HEK293 (cell line): ENCODE measurements at regions not wholly inside any gene's neighbourhood (a gene's known extent, or its start where the extent isn't known, plus 50 kb on each side); places are given as distances from the start of the nearest gene placed in this dataset.

ENCODE experiments used
- CTCF ChIA-PET: fragments of 350-600 bp; formaldehyde crosslinking; extraction: SDS; loops from one replicate; lab custom pipeline; 2021; ENCODE audit warnings: antibody characterized with exemption; lab: Yijun Ruan, JAX
- POLR2A ChIA-PET: fragments of 300-600 bp; formaldehyde crosslinking; extraction: SDS; loops from one replicate; lab custom pipeline; 2020; ENCODE audit warnings: antibody characterized with exemption, inconsistent platforms; lab: Yijun Ruan, JAX
- H3K27ac ChIP-seq: fragments of 200-500 bp; sonication (Bioruptor generic); 2 replicates; pipeline ENCODE4 v1.5.1; 2014; ENCODE audit warnings: low read depth, low read length, control low read depth, inconsistent platforms; ENCODE audit errors: extremely low read depth
- H3K36me3 ChIP-seq, 2 experiments: fragments of 200-500 bp in 1 of 2; sonication (Bioruptor generic) in 1 of 2; 1 replicate in 1 of 2; 2 replicates in 1 of 2; pipeline ENCODE4 v1.5.1; 2014 to 2017; ENCODE audit warnings: inconsistent platforms in 2 of 2, low read length in 2 of 2; ENCODE audit not compliant: control insufficient read depth in 2 of 2, insufficient read depth in 1 of 2
- H3K4me1 ChIP-seq: fragments of 200-500 bp; sonication (Bioruptor generic); 2 replicates; pipeline ENCODE4 v1.5.1; 2014; ENCODE audit warnings: mild to moderate bottlenecking, low read length, inconsistent platforms; ENCODE audit not compliant: control insufficient read depth, insufficient read depth
- H3K4me3 ChIP-seq: 2 replicates; pipeline ENCODE4 v1.5.1; 2011; ENCODE audit warnings: low read depth, mild to moderate bottlenecking, control low read depth, low read length, moderate library complexity
- H3K9me3 ChIP-seq: fragments of 200-500 bp; sonication (Bioruptor generic); 2 replicates; pipeline ENCODE4 v1.5.1; 2014; ENCODE audit warnings: low read depth, low read length, inconsistent platforms; ENCODE audit not compliant: control insufficient read depth, insufficient read depth
- CTCF ChIP-seq: fragments of 450-650 bp; formaldehyde crosslinking; IDR thresholded peaks from 2 replicates; pipeline ENCODE4 v1.5.1; 2016; ENCODE audit warnings: missing biosample characterization, missing genetic modification characterization
- FEZF1 ChIP-seq: fragments of 450-650 bp; formaldehyde crosslinking; IDR thresholded peaks from 2 replicates; pipeline ENCODE4 v1.5.1; 2016; ENCODE audit warnings: missing biosample characterization, missing genetic modification characterization
- GFI1B ChIP-seq: fragments of 450-650 bp; formaldehyde crosslinking; IDR thresholded peaks from 2 replicates; pipeline ENCODE4 v1.5.1; 2016; ENCODE audit warnings: missing biosample characterization, missing genetic modification characterization
- GLI2 ChIP-seq: fragments of 450-650 bp; formaldehyde crosslinking; IDR thresholded peaks from 2 replicates; pipeline ENCODE4; 2017; ENCODE audit warnings: missing biosample characterization, missing genetic modification characterization, low read depth, borderline replicate concordance
- MYNN ChIP-seq: fragments of 450-650 bp; formaldehyde crosslinking; IDR thresholded peaks from 2 replicates; pipeline ENCODE4 v1.5.1; 2016; ENCODE audit warnings: missing biosample characterization, missing genetic modification characterization, borderline replicate concordance
- ZBTB10 ChIP-seq: fragments of 450-650 bp; formaldehyde crosslinking; IDR thresholded peaks from 2 replicates; pipeline ENCODE4 v1.5.1; 2016; ENCODE audit warnings: missing biosample characterization, missing genetic modification characterization
- ZNF221 ChIP-seq: fragments of 450-650 bp; formaldehyde crosslinking; IDR thresholded peaks from 2 replicates; pipeline ENCODE4 v1.5.1; 2017; ENCODE audit warnings: missing biosample characterization, missing genetic modification characterization, borderline replicate concordance
- ZNF223 ChIP-seq: fragments of 450-650 bp; formaldehyde crosslinking; IDR thresholded peaks from 2 replicates; pipeline ENCODE4 v1.5.1; 2016; ENCODE audit warnings: missing biosample characterization, missing genetic modification characterization
- ZNF24 ChIP-seq: fragments of 450-650 bp; formaldehyde crosslinking; IDR thresholded peaks from 2 replicates; pipeline ENCODE4 v1.5.1; 2016; ENCODE audit warnings: missing biosample characterization, missing genetic modification characterization
- ZNF248 ChIP-seq: fragments of 450-650 bp; formaldehyde crosslinking; IDR thresholded peaks from 2 replicates; pipeline ENCODE4 v1.5.1; 2017; ENCODE audit warnings: missing biosample characterization, missing genetic modification characterization
- ZNF324 ChIP-seq: fragments of 450-650 bp; formaldehyde crosslinking; IDR thresholded peaks from 2 replicates; pipeline ENCODE4 v1.5.1; 2016; ENCODE audit warnings: missing biosample characterization, missing genetic modification characterization
- ZNF394 ChIP-seq: fragments of 450-650 bp; formaldehyde crosslinking; IDR thresholded peaks from 2 replicates; pipeline ENCODE4 v1.5.1; 2016; ENCODE audit warnings: missing biosample characterization, missing genetic modification characterization, mild to moderate bottlenecking, moderate library complexity, borderline replicate concordance
- ZNF423 ChIP-seq: fragments of 450-650 bp; formaldehyde crosslinking; IDR thresholded peaks from 2 replicates; pipeline ENCODE4 v1.5.1; 2016; ENCODE audit warnings: missing biosample characterization, missing genetic modification characterization
- ZNF561 ChIP-seq: fragments of 450-650 bp; IDR thresholded peaks from 2 replicates; pipeline ENCODE4 v1.5.1; 2018; ENCODE audit warnings: missing biosample characterization, missing genetic modification characterization, borderline replicate concordance
- ZNF610 ChIP-seq: fragments of 450-650 bp; formaldehyde crosslinking; IDR thresholded peaks from 2 replicates; pipeline ENCODE4 v1.5.1; 2016; ENCODE audit warnings: missing biosample characterization, missing genetic modification characterization, borderline replicate concordance
- ZNF639 ChIP-seq: fragments of 450-650 bp; formaldehyde crosslinking; IDR thresholded peaks from 2 replicates; pipeline ENCODE4 v1.5.1; 2016; ENCODE audit warnings: missing biosample characterization, missing genetic modification characterization
- ZNF791 ChIP-seq: fragments of 450-650 bp; formaldehyde crosslinking; IDR thresholded peaks from 2 replicates; pipeline ENCODE4 v1.5.1; 2016; ENCODE audit warnings: missing biosample characterization, missing genetic modification characterization
- TF ChIP-seq, protein P1 (sequence below): fragments of 450-650 bp; formaldehyde crosslinking; IDR thresholded peaks from 2 replicates; pipeline ENCODE4 v1.5.1; 2016; ENCODE audit warnings: missing biosample characterization, missing genetic modification characterization
- TF ChIP-seq, protein P2 (sequence below): fragments of 450-650 bp; formaldehyde crosslinking; IDR thresholded peaks from 2 replicates; pipeline ENCODE4 v1.5.1; 2016; ENCODE audit warnings: missing biosample characterization, missing genetic modification characterization, borderline replicate concordance
- TF ChIP-seq, protein P3 (sequence below): fragments of 450-650 bp; formaldehyde crosslinking; IDR thresholded peaks from 2 replicates; pipeline ENCODE4 v1.5.1; 2016; ENCODE audit warnings: missing biosample characterization, missing genetic modification characterization

GRCh38 chr17:72294487-72294893 is 173.7 kb downstream of the SOX9 start:
- no peak overlapping the region for H3K4me3 ChIP-seq
- CTCF ChIA-PET, result no interaction called here
- no peaks in the 10 kb centered on the region for H3K4me1 ChIP-seq
- H3K27ac ChIP-seq, result 0 out of 2 replicates have a peak overlapping the region, but pooled peaks have one; percentile 7
- H3K36me3 ChIP-seq, result no peaks in the 10 kb centered on the region
- POLR2A ChIA-PET, result no interaction called here
- no peak for TF ChIP-seq ZNF324 (tag by site-specific recombination)
- no peak for TF ChIP-seq ZNF394 (tag by site-specific recombination)
- TF ChIP-seq ZNF221, result no peak
- TF ChIP-seq ZNF248 (tag by site-specific recombination), result no peak
- TF ChIP-seq CTCF (tag by site-specific recombination), result no peak
- no peak for TF ChIP-seq FEZF1
- H3K9me3 ChIP-seq, result no peaks in the 10 kb centered on the region

DNA sequence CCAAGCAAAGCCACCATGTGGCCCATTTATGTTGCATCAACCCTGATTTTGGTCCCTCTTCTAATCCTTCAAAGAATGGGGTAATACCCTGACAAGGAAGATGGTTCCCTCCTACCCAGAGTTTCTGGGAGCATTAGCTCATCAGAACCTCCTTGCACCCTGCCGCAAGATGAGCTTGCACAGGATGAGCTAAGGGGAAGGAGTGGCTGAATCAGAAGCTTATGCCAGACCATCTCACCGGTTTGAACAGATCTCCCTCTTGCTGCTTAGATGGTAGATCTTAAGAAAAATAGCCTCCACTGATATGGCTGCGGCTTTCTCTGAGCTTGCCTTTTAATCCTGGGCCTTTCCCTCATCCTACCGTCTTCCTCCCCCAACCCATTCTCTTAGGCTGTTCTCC is 175.1 kb downstream of the SOX9 start:
- no peaks in the 10 kb centered on the region for H3K36me3 ChIP-seq
- POLR2A ChIA-PET, result interaction anchor here (1.0 kb wide), 1 partner anchor 175 kb away, joined by 3 read pairs; the partner anchor contains the start of gene SOX9
- H3K4me3 ChIP-seq, result no peak overlapping the region
- CTCF ChIA-PET, result interaction anchor here (0.6 kb wide), 1 partner anchor 556 kb away, joined by 4 read pairs; no protein-coding TSS in a partner anchor
- H3K4me1 ChIP-seq, result no peaks in the 10 kb centered on the region
- TF ChIP-seq ZNF423 (tag by site-specific recombination), result no peak
- TF ChIP-seq ZNF791, result no peak
- TF ChIP-seq GFI1B (tag by site-specific recombination), result no peak
- no peak for TF ChIP-seq ZNF24 (tag by site-specific recombination)
- TF ChIP-seq ZNF324 (tag by site-specific recombination), result no peak
- TF ChIP-seq, protein P1, sequence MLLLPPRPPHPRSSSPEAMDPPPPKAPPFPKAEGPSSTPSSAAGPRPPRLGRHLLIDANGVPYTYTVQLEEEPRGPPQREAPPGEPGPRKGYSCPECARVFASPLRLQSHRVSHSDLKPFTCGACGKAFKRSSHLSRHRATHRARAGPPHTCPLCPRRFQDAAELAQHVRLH, result no peak
- no peak for TF ChIP-seq ZBTB10 (tag by site-specific recombination)
- no peak for TF ChIP-seq GLI2 (tag by site-specific recombination)
- TF ChIP-seq, protein P2, sequence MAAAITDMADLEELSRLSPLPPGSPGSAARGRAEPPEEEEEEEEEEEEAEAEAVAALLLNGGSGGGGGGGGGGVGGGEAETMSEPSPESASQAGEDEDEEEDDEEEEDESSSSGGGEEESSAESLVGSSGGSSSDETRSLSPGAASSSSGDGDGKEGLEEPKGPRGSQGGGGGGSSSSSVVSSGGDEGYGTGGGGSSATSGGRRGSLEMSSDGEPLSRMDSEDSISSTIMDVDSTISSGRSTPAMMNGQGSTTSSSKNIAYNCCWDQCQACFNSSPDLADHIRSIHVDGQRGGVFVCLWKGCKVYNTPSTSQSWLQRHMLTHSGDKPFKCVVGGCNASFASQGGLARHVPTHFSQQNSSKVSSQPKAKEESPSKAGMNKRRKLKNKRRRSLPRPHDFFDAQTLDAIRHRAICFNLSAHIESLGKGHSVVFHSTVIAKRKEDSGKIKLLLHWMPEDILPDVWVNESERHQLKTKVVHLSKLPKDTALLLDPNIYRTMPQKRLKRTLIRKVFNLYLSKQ (tag by site-specific recombination), result no peak
- no peak for TF ChIP-seq ZNF610 (tag by site-specific recombination)
- TF ChIP-seq, protein P3, sequence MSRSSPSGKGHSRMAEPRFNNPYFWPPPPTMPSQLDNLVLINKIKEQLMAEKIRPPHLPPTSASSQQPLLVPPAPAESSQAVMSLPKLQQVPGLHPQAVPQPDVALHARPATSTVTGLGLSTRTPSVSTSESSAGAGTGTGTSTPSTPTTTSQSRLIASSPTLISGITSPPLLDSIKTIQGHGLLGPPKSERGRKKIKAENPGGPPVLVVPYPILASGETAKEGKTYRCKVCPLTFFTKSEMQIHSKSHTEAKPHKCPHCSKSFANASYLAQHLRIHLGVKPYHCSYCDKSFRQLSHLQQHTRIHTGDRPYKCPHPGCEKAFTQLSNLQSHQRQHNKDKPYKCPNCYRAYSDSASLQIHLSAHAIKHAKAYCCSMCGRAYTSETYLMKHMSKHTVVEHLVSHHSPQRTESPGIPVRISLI, result no peak
- no peak for TF ChIP-seq MYNN
- no peak for TF ChIP-seq ZNF639
- TF ChIP-seq ZNF223, result no peak
- no peak for TF ChIP-seq ZNF561 (tag by site-specific recombination)
- TF ChIP-seq, all 188 proteins: peak for 0
- H3K27ac ChIP-seq, result no peak overlapping the region
- H3K9me3 ChIP-seq, result no peaks in the 10 kb centered on the region
